Smooth muscle cell (in vitro differentiated cells): ENCODE measurements at regions not wholly inside any gene's neighbourhood (a gene's known extent, or its start where the extent isn't known, plus 50 kb on each side); places are given as distances from the start of the nearest gene placed in this dataset.

Source experiments
- DNase-seq: peaks from one replicate; lab custom pipeline; 2025; ENCODE audit not compliant: unreplicated experiment; lab: John Stamatoyannopoulos, UW
- H2AFZ ChIP-seq: fragments of 200-600 bp; sonication (generic); 2 replicates; pipeline ENCODE4 v1.6.0; 2016; ENCODE audit warnings: antibody characterized with exemption, low read depth, mild to moderate bottlenecking
- H3F3A ChIP-seq: fragments of 200-600 bp; sonication (generic); 2 replicates; pipeline ENCODE4 v1.6.0; 2017; ENCODE audit warnings: antibody characterized with exemption, low read depth
- H3K27ac ChIP-seq: fragments of 200-600 bp; sonication (generic); 2 replicates; pipeline ENCODE4 v1.5.1; 2016; ENCODE audit warnings: low read depth, mild to moderate bottlenecking
- H3K27me3 ChIP-seq: fragments of 200-600 bp; sonication (generic); 2 replicates; pipeline ENCODE4 v1.6.1; 2016; ENCODE audit warnings: low read depth, mild to moderate bottlenecking
- H3K36me3 ChIP-seq: fragments of 200-600 bp; sonication (generic); 2 replicates; pipeline ENCODE4 v1.5.1; 2016; ENCODE audit warnings: low read depth
- H3K4me1 ChIP-seq: fragments of 200-600 bp; sonication (generic); 2 replicates; pipeline ENCODE4 v1.5.1; 2016; ENCODE audit warnings: low read depth
- H3K4me2 ChIP-seq: fragments of 200-600 bp; sonication (generic); 2 replicates; pipeline ENCODE4 v1.6.0; 2016; ENCODE audit warnings: mild to moderate bottlenecking
- H3K4me3 ChIP-seq: fragments of 200-600 bp; sonication (generic); 2 replicates; pipeline ENCODE4 v1.5.1; 2016; ENCODE audit warnings: mild to moderate bottlenecking
- H3K79me2 ChIP-seq: fragments of 200-600 bp; sonication (generic); 2 replicates; pipeline ENCODE4 v1.6.0; 2016; ENCODE audit warnings: low read depth, mild to moderate bottlenecking
- H3K9ac ChIP-seq: fragments of 200-600 bp; sonication (generic); 2 replicates; pipeline ENCODE4 v1.6.0; 2016; ENCODE audit warnings: low read depth
- H3K9me3 ChIP-seq: fragments of 200-600 bp; sonication (generic); replicated peaks from 2 replicates; pipeline ENCODE4 v1.5.1; 2016; ENCODE audit warnings: low read depth
- H4K20me1 ChIP-seq: fragments of 200-600 bp; sonication (generic); 2 replicates; pipeline ENCODE4 v1.6.0; 2016; ENCODE audit warnings: low read depth
- CTCF ChIP-seq: fragments of 200-600 bp; sonication (generic); IDR thresholded peaks from 2 replicates; pipeline ENCODE4 v1.5.1; 2017; ENCODE audit warnings: borderline replicate concordance, mild to moderate bottlenecking, antibody characterized with exemption; ENCODE audit not compliant: insufficient read depth, poor library complexity, severe bottlenecking
- WGBS: methylation state at CpG from one replicate; pipeline ENCODE4 v1.1.7; 2016; ENCODE audit warnings: low lambda C conversion rate; 5-methylcytosine and 5-hydroxymethylcytosine counted together

- Histone ChIP-seq H3K9ac (no peak overlapping the region), H3K27me3 (no peaks in the 10 kb centered on the region), H4K20me1 (no peaks in the 10 kb centered on the region), H3K27ac (no peak overlapping the region), H3F3A (no peaks in the 10 kb centered on the region), H3K36me3 (no peaks in the 10 kb centered on the region), H3K4me3 (no peak overlapping the region), H3K79me2 (no peaks in the 10 kb centered on the region), H3K4me2 (no peak overlapping the region), H2AFZ (no peak overlapping the region), H3K4me1 (no peaks in the 10 kb centered on the region), H3K9me3 (no peaks in the 10 kb centered on the region)
- DNase-seq = no peak
- no peak for TF ChIP-seq CTCF
- 94% methylated on average over 12 of the region's 12 CpGs for WGBS
Measured at GRCh38 chr7:142248-142941, 50.0 kb upstream of the FAM20C start.
